CD4-positive, alpha-beta T cell treated with Interleukin-6 for 4 hours (primary cell): ENCODE measurements at regions not wholly inside any gene's neighbourhood (a gene's known extent, or its start where the extent isn't known, plus 50 kb on each side); places are given as distances from the start of the nearest gene placed in this dataset.
"Not testable (repeated sequence)": the region's sequence is repeated elsewhere in the genome, so short reads cannot be mapped to it uniquely, and the experiment has no call there.

Experiments used
- DNase-seq: peaks from one replicate; pipeline ENCODE4 v3.0.0-alpha.2; 2020; ENCODE audit warnings: mixed read lengths

DNA sequence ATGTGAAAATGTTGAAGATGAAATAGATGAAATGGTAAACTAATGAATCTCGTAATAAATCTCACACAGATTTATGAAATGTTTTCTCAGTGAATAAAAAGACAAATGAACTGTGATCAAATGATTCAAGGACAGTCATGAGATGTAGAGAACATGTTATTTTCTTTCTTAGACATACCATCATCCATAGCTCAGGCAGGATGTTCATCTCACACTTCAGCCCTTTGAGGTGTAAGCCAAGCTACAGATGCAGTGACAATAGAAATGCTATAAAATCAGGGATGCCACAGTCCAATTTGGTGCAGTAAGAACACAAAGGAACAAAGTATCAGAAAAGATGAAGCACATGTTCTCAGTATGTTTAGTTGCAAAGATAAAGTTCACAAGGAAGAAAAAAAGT is 242.7 kb upstream of the KRR1 start:
- no peak for DNase-seq

DNA sequence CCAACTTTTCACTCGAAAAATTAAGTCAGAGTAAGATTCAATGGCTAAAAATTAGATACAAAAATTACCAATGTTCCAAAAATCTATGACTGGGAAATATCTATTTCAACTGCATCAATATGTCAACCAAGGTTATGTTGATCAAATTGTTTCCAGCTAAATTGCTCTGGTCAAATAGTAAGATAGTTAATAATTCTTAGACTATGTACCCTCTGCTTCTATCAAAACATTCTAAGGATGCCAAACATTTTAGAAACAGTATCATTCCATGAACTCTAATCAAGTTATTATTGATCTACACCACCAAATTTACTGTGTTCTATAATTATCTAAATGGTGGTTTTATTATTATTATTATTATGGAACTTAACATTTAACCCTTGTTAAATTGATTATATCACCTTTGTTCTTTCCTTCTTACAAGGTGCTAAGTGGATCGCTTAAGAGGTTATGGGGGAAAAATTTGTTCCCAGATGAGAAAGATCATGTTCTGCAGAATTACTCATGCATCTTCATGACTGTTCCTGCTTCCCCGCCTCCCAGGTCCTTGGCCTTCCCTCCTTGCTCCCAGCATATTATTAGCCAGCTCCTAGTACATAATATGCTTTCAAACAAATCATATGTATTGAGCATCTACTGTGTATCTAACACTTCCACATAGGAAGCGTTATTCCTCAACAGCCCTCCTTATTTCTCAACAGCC is 240.5 kb upstream of the KRR1 start:
- no peak for DNase-seq

DNA sequence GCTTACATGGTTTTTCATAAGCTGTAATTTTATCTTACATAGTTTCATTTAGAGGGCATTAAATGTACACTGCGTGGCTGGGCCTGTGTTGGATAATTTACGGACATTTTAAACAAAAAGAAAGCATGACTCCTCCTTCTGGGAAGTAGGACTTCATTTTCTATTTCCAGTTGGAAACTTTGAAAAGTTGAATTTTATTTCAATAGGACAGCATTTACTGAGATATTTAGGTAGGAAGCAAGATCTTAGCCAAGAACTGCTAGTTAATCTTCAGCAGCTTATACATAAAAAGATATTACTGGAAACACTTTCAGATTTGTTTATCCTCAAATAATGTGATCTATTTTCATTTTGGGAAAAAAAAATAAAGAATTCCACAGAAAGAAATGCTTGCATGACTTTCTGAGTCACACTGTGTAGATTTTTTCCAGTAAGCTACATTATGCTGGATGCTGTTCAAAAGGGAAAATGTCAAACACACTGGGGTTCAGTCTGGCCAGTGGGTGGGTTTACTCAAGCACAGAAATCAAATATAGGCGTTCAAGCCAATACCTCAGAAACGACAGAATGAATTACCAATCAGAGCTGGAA is 239.4 kb upstream of the KRR1 start:
- no peak for DNase-seq

DNA sequence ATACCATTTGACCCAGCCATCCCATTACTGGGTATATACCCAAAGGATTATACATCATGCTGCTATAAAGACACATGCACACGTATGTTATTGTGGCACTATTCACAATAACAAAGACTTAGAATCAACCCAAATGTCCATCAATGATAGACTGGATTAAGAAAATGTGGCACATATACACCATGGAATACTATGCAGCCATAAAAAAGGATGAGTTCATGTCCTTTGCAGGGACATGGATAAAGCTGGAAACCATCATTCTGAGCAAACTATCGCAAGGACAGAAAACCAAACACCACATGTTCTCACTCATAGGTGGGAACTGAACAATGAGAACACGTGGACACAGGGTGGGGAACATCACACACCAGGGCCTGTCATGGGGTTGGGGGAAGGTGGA is 237.6 kb upstream of the KRR1 start:
- not testable (repeated sequence) for DNase-seq

DNA sequence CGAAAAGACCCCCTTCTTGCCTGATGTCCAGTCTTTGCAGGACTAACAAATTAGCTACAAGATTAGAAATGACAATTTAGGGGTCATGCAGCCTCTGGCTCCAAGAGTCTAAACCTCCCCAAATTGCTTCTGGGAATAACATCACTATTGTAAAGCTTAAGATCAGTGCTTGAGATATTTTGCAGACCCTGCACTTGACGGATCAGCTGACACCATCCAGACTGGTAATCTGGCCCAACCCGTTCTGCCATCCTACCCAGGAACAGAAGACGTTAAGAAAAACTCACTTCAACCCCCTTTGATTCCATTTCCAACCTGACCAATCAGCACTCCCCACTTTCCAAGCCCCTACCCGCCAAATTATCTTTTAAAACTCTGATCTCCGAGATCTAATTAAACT is 236.7 kb upstream of the KRR1 start:
- no peak for DNase-seq

DNA sequence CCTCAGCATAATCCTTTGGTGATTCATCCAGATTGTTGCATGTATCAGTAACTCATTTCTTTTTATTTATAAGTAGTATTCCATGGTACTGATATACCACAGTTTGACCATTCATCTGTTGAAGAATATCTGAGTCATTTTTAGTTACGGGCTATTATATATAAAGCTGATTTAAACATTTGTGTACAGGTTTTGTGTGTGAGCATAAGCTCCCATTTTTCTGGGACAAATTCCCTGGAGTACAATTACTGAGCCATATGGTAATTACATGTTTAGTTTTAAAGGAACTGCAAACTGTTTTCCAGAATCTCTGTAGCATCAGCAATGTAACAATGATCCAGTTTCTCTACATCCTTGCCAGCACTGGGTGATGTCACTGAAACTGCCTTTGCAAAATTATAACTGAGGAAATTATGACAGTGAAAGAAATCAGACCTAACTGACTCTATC is 236.2 kb upstream of the KRR1 start:
- no peak for DNase-seq

DNA sequence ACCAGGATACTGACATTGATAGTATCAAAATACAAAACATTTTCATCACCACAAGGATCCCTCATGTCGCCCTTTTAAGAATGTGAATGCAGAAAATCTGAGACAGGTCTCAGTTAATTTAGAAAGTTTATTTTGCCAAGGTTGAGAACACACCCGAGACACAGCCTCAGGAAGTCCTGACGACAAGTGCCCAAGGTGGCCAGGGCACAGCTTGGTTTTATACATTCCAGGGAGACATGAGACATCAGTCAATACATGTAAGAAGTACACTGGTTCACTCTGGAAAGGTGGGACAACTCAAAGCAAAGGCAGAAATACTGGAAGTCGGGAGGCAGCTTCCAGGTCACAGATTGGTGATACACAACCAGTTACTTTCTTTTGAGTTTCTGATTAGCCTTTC is 235.2 kb upstream of the KRR1 start:
- DNase-seq = no peak

DNA sequence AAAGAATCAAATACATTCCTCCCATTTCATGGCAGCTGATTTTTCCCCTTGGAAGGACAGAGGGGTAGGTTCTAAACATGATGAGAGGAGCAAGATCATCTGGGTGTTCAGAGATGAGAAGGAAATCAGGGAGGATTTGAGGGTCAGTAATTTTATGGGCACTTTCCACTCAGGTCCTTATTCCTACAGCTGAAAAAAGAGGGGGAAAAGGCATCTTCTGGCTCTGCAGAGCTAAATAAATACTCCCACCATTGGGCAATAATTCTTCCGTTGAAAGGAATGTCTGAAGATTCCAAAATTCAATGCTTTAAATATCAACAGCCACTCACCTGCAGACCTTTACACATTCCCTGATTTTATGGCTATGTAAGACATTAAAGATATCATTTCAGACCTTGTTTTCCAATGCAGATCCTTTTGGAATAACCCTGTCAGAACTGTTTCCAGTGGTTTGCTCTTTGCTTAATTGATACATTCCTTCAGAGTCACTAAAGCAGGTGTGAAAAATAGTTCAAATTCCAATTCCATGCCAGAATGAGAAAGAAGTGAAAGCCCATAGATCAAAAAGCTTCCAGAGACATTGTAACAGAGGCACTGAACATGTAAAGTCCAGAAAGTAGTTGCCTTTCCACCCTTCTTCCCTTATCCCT is 233.3 kb upstream of the KRR1 start:
- no peak for DNase-seq

DNA sequence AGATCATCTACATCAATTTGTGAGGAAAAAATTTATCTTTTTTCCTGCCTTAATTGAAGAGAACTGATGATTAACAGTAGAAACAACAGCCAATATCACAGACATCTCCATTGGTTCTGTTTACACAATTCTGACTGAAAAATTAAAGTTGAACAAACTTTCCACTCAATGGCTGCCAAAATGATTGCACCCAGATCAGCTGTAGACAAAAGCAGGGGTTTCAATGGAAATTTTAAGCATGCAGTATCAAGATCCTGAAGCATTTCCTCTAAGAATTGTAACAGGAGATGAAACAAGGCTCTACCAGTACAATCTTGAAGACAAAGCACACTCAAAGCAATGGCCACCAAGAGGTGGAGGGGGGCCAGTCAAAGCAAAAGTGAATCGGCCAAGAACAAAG is 231.6 kb upstream of the KRR1 start:
- DNase-seq = no peak

DNA sequence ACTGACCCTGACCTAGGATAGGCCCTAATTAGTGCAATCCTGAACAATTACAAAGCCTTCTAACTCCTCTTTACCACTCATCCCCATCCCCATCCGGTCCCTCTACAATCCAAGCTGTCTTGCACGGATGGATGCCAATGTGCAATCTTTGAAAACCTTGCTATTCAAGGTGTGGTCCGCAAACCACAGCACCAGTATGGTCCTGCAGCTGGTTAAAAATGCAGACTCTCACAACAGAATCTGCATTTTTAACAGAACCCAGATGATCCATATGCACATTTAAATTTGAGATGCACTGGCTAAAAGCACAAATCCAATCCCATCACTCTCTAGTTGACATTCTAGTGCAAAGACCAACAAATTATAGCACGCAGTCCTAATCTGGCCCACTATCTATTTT is 230.6 kb upstream of the KRR1 start:
- DNase-seq = no peak

DNA sequence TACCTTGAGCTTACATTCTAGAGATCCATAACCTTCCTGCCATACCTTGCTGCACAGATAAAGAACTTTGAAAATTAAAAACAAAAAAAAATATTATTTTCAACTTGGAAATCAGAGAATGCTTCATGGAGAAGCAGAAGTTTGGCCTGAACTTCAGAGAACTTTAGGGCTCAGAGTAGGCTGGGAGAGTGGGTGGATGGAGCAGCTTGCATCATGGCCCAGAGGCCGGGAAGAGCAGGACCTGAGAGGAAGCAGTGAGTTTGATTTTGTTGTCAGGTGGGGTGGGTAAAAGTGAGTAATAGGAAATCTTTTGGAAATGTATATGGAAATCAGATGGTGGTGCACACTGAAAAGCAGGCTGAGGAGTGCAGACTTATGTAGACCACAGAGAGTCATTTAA is 228.5 kb upstream of the KRR1 start:
- DNase-seq = no peak

DNA sequence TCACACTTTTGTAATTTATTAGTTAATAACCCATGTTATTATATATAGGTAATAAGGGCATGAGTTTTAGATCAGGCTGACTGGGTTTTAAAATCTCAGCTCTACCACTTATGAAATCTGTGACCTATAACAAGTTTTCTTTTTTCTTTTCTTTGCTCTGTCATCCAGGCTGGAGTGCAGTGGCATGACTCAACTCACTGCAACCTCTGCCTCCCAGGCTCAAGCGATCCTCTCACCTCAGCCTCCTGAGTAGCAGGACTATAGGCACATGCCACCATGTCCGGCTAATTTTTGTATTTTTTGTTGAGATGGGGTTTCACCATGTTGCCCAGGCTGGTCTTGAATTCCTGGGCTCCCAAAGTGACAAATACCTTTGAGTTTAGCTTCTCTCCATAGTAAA is 227.7 kb upstream of the KRR1 start:
- DNase-seq = not testable (repeated sequence)

DNA sequence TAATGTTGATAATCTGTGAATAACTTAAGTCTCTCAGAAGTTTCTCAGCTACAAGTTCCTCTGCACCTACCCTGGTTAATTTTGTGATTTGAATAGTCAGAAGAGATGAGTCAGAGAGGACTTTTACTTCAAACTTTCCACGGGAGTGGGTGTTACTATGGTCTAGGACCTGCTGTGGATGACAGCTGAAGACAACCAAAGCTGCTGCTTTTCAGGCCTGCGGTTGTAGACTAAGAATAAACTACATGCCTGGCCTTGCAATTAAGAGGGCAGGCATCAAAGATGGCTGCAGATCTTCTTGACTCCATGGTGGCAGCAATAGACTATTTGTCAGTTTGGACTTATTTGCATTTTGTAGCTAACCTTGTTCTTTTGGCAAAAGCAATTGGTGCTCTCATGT is 227.1 kb upstream of the KRR1 start:
- DNase-seq = no peak

DNA sequence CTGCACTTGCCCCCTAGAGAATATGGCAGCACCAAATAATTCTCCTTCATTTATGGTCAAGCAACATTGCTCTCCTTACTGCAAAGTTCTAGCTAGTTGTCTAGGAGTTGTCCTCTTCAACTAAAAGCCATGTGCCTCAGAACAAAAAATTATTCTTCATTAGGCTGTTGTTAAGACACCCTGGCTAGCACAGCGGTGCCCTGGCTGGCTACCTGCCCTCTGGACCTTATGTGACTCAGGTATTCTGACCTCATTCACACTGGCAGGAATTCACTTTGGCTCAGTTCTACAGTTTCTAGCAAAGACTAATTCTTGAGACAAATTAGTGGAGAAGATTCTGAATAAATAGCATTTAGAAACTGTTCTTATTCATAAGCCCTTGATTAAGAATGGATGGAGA is 224.4 kb upstream of the KRR1 start:
- no peak for DNase-seq

DNA sequence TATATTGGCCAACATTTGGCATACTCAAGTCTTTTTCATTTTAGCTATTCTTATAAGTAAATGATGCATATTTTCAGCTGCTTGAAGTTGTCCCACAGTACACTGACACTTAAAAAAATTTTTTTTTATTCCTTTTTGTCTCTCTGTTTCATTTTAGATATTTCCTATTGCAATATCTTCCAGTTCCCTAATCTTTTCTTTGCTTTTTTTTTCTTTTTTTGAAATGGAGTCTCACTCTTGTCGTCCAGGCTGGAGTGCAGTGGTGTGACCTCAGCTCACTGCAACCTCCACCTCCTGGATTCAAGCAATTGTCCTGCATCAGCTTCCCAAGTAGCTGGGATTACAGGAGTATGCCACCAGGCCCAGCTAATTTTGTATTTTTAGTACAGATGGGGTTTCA is 217.4 kb upstream of the KRR1 start:
- no peak for DNase-seq

DNA sequence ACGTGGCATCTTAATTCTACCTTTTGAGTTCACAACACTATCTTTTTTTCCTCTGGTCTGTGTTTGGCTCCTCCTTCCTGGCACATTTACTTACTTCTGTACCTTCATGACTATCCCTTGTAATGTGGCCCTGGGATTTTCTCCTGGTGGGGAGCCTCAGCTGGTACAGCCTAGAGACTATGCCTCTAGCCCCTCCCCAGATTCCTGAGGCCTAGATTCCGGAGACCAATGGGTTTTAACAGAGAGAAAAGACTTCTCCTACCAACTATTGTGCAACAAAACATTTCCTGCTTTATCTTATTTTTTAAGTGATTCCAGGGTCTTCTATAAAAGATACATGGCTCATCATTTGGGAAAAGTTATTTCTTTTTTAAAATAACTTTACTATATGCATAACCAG is 216.2 kb upstream of the KRR1 start:
- DNase-seq = no peak

DNA sequence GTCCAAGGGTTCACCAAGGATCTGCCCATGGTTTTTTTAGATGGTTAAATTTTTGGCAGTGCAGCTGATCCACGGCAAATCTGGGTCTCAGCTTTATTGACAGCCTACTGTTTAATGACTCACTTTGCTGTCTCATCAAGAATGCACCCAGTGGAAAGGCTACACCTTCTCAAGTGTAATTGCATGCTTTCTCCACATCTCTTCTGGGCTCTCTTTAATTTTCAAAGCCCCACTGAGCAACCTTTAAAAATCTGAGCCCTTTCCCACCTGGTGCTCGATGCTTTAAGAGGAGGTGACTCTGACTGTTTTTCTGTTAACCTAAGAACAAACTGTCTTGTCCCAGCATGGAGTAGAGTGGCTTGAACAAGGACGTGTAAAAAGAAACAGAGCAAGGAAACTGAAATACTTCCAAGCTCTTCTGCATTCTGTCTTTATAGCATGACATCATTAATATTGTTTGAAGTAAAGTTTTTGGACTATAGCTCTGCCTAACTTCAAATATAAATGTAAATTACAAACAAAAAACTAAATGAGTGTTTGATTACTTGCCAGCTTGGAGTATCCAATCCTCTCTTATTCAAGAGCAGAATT is 214.2 kb upstream of the KRR1 start:
- DNase-seq = no peak

DNA sequence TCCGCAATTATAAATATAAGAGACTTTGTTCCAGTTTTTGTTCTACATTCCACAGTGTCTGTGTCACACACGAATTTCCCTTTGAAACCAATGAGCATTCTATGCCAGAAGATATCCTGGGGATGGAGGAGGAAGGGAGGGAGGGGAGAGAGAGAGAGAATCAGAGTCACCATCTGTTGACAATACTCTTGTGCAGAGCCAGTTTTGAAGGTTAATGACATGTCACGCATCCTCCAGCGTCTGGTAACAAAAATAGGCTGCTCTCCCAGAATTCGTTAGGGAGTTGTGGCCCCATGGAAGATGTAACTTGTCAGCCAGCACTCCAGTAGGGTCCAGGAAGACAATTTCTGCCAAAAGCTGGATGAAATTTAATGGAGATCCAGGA is 213.5 kb upstream of the KRR1 start:
- DNase-seq = no peak

DNA sequence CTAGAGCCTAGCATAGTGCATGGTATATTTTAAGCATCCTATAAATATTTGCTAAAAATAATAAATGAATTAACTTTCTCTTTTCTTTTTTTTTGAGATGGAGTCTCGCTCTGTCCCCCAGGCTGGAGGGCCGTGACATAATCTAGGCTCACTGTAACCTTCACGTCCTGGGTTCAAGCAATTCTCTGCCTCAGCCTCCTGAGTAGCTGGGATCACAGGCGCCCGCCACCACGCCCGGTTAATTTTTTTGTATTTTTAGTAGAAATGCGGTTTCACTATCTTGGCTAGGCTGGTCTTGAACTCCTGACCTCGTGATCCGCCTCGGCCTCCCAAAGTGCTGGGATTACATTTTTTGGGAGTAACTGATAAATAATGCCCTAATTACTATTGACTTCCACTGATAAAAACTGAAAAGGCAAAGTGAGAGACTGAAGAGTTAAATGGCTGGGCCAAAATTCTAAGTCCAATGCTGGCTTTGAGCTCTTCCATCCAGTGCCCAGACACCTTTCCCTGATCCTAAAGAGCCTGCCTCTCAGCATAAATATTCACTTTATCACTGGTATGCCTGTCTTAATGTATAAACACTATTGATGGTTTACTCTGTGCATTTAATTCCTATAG is 213.0 kb upstream of the KRR1 start:
- DNase-seq = no peak

DNA sequence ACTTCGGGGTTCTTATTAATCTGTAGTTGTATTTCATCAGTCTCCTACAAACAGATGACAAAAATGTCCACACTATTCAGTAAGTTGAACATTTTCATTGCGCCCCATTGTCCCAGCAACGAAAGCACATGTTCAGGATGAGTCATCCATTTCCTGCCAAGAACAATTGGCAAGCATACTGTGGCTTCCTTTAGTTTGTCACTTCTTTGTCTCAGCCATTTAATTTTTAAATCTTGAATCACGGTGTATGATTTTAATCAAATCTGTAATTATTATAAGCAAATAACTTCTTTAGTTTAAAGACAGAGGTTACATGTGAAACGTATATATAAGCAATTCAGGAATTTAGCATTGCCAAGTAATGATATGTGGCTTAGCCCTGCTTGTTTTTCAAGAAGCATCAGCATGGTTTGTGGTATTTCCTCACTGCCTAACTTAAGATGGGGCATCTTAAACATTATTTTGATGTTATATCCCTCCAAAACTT is 211.3 kb upstream of the KRR1 start:
- peak; percentile 55 for DNase-seq

DNA sequence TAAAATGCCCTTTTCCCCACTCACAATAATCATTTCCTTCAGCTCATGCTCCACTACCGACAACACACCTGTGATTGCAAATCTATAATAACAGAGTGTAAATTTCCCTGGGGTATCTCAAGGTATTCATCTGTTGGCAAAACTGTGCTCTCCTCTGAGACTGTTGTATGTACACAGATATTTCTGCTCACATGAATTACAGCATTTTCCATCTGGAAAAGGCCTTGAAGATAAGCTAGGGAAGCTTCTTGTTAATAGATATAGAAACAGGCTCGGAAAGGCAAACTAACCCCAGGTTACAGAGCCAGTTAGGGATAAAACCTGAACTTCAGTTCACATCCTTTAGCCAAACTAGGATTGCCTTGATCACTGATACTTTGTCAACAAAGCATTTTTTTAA is 210.4 kb upstream of the KRR1 start:
- DNase-seq = no peak

DNA sequence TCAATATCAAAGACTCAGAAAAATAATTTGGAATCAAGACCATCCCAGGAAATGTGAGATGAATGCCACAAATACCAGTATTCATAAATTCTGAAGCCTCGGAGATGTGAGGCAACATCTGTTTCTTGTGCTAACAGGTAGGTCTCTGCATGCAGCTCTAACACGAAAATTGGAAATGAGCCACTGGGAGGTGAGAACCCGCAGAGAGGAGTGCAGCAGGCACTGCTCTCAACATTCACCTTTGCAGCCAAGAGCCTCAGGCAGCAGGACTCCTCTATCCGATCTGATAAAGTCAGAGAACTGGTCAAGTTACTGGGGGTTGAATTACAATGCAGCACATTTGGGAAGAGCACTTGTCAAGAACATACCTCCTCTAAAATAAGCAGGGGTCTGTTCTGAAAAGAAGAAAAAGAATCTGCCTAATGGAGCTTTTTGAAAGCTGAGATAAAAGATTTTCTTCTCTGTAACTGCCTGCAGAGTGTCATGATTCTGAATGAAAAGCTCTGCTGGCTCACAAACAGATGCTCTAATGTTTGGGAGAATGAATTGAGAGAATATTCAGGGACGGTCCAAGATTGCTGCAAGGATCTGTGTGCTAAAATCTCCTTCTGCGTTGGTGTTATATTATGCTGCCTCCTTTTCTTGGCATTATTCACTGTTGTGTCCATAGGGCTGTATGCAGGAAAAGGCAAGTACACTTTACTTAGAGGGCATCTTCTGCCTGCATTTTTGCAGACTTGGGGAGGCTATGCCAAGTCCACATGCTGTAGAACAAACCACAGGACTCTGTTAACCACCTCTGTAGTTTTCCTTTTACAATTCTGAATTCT is 209.6 kb upstream of the KRR1 start:
- DNase-seq = no peak

DNA sequence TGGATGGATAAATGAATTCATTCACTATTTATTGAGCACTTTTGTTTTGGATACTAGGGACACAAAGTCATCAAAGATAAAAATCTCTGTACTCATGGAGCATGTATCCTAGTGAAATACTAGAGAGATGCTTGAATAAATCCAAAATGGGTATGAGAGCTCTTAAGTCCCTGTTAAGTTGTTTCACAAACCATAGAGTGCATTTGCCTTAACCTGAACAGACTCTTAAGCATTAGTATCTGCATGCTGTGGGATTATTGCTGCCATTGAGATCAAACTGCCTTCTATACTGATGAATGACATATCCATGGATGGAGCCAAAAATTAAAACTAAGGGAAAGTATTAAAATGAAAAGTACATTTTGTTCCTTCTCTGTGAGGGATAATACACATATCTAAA is 206.5 kb upstream of the KRR1 start:
- no peak for DNase-seq
